C4-2B (cell line): ENCODE measurements at regions not wholly inside any gene's neighbourhood (a gene's known extent, or its start where the extent isn't known, plus 50 kb on each side); places are given as distances from the start of the nearest gene placed in this dataset.

Experiments used
- ZFX ChIP-seq: fragments of 450-650 bp; IDR thresholded peaks from 2 replicates; pipeline ENCODE4 v1.6.1; 2017
- TF ChIP-seq, protein P1 (sequence below): fragments of 450-650 bp; conservative IDR thresholded peaks from 2 replicates; pipeline ENCODE4 v1.5.1; 2017; ENCODE audit warnings: mild to moderate bottlenecking

- TF ChIP-seq, protein P1, sequence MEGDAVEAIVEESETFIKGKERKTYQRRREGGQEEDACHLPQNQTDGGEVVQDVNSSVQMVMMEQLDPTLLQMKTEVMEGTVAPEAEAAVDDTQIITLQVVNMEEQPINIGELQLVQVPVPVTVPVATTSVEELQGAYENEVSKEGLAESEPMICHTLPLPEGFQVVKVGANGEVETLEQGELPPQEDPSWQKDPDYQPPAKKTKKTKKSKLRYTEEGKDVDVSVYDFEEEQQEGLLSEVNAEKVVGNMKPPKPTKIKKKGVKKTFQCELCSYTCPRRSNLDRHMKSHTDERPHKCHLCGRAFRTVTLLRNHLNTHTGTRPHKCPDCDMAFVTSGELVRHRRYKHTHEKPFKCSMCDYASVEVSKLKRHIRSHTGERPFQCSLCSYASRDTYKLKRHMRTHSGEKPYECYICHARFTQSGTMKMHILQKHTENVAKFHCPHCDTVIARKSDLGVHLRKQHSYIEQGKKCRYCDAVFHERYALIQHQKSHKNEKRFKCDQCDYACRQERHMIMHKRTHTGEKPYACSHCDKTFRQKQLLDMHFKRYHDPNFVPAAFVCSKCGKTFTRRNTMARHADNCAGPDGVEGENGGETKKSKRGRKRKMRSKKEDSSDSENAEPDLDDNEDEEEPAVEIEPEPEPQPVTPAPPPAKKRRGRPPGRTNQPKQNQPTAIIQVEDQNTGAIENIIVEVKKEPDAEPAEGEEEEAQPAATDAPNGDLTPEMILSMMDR: no peak
- TF ChIP-seq ZFX: no peak
These were observed 194.4 kb upstream of the SLC27A6 start for GRCh38 chr5:128770907-128771306.
